Osteoblast (primary cell): ENCODE measurements at regions not wholly inside any gene's neighbourhood (a gene's known extent, or its start where the extent isn't known, plus 50 kb on each side); places are given as distances from the start of the nearest gene placed in this dataset.
"Not testable (repeated sequence)": the region's sequence is repeated elsewhere in the genome, so short reads cannot be mapped to it uniquely, and the experiment has no call there.

Experiments used
- DNase-seq: peaks from one replicate; pipeline ENCODE4 v3.0.0; 2011; ENCODE audit warnings: low spot score, mixed read lengths; ENCODE audit not compliant: insufficient read length; ENCODE audit errors: missing footprints
- H2AFZ ChIP-seq: 2 replicates; pipeline ENCODE4 v1.6.0; 2011; ENCODE audit warnings: mild to moderate bottlenecking, low read length
- H3K27ac ChIP-seq: 2 replicates; pipeline ENCODE4 v1.5.1; 2011; ENCODE audit warnings: mild to moderate bottlenecking, low read depth, low read length, moderate library complexity
- H3K27me3 ChIP-seq: 2 replicates; pipeline ENCODE4 v1.6.0; 2012; ENCODE audit warnings: mild to moderate bottlenecking, control low read depth, inconsistent platforms, low read length, moderate library complexity; ENCODE audit not compliant: insufficient read depth
- H3K36me3 ChIP-seq: 2 replicates; pipeline ENCODE4 v1.5.1; 2011; ENCODE audit warnings: mild to moderate bottlenecking, low read length, control low read depth, moderate library complexity; ENCODE audit not compliant: insufficient read depth
- H3K4me1 ChIP-seq: 2 replicates; pipeline ENCODE4 v1.5.1; 2011; ENCODE audit warnings: mild to moderate bottlenecking, low read length, control low read depth, moderate library complexity; ENCODE audit not compliant: insufficient read depth
- H3K4me2 ChIP-seq: 2 replicates; pipeline ENCODE4 v1.6.0; 2011; ENCODE audit warnings: mild to moderate bottlenecking, low read length; ENCODE audit not compliant: insufficient read depth
- H3K4me3 ChIP-seq: fragments of 200-600 bp; sonication (generic); 3 replicates; pipeline ENCODE4 v1.5.1; 2012; ENCODE audit warnings: mild to moderate bottlenecking, low read length, inconsistent platforms; ENCODE audit not compliant: insufficient read depth
- H3K79me2 ChIP-seq: 2 replicates; pipeline ENCODE4 v1.6.0; 2012; ENCODE audit warnings: mild to moderate bottlenecking, low read length, control low read depth, inconsistent platforms; ENCODE audit not compliant: insufficient read depth
- H3K9me3 ChIP-seq: 2 replicates; pipeline ENCODE4 v1.5.1; 2011; ENCODE audit warnings: low read depth, low read length, control low read depth
- H4K20me1 ChIP-seq: 2 replicates; pipeline ENCODE4 v1.6.0; 2012; ENCODE audit warnings: mild to moderate bottlenecking, low read length, control low read depth; ENCODE audit not compliant: insufficient read depth
- CTCF ChIP-seq: IDR thresholded peaks from 2 replicates; pipeline ENCODE4 v1.5.1; 2011; ENCODE audit warnings: mild to moderate bottlenecking, low read depth, low read length, moderate library complexity; ENCODE audit errors: extremely low read depth

- H3K79me2 ChIP-seq: no peaks in the 10 kb centered on the region
- no peak overlapping the region for H2AFZ ChIP-seq
- no peak overlapping the region for H3K4me2 ChIP-seq
- H3K9me3 ChIP-seq: no peaks in the 10 kb centered on the region
- no peaks in the 10 kb centered on the region for H4K20me1 ChIP-seq
- peaks cover 3% of the 10 kb centered on the region for H3K27me3 ChIP-seq
- H3K4me3 ChIP-seq: no peak overlapping the region
- DNase-seq: no peak
- H3K27ac ChIP-seq: no peak overlapping the region
- no peak for TF ChIP-seq CTCF
- H3K36me3 ChIP-seq: no peaks in the 10 kb centered on the region
- no peaks in the 10 kb centered on the region for H3K4me1 ChIP-seq
Observed at GRCh38 chrX:40389555-40389954, 191.2 kb upstream of the ATP6AP2 start.

GRCh38 chrX:40388441-40388840, 192.3 kb upstream of the ATP6AP2 start:
- no peak overlapping the region for H3K27ac ChIP-seq
- H3K9me3 ChIP-seq: no peaks in the 10 kb centered on the region
- H3K36me3 ChIP-seq: no peaks in the 10 kb centered on the region
- H4K20me1 ChIP-seq: no peaks in the 10 kb centered on the region
- TF ChIP-seq CTCF: no peak
- no peak overlapping the region for H2AFZ ChIP-seq
- H3K4me1 ChIP-seq: no peaks in the 10 kb centered on the region
- DNase-seq: no peak
- H3K79me2 ChIP-seq: no peaks in the 10 kb centered on the region
- H3K4me2 ChIP-seq: no peak overlapping the region
- H3K27me3 ChIP-seq: peaks cover 4% of the 10 kb centered on the region
- no peak overlapping the region for H3K4me3 ChIP-seq

GRCh38 chrX:40387869-40388268, 192.9 kb upstream of the ATP6AP2 start:
- not testable (repeated sequence) for H3K79me2 ChIP-seq, H4K20me1 ChIP-seq, H3K27ac ChIP-seq, DNase-seq, H3K4me3 ChIP-seq, H3K36me3 ChIP-seq, H3K27me3 ChIP-seq, H2AFZ ChIP-seq, H3K4me2 ChIP-seq, H3K4me1 ChIP-seq, H3K9me3 ChIP-seq

- not testable (repeated sequence) for H3K79me2 ChIP-seq, H3K27me3 ChIP-seq, H3K27ac ChIP-seq, H3K4me2 ChIP-seq, H3K9me3 ChIP-seq, DNase-seq, H2AFZ ChIP-seq, H3K36me3 ChIP-seq, H3K4me3 ChIP-seq, H4K20me1 ChIP-seq, H3K4me1 ChIP-seq
Observed at GRCh38 chrX:40387311-40387710, 193.5 kb upstream of the ATP6AP2 start.

GRCh38 chrX:40385682-40386081, 195.1 kb upstream of the ATP6AP2 start:
- peaks cover 6% of the 10 kb centered on the region for H3K27me3 ChIP-seq
- no peak for TF ChIP-seq CTCF
- H2AFZ ChIP-seq: no peak overlapping the region
- no peaks in the 10 kb centered on the region for H3K79me2 ChIP-seq
- H3K4me1 ChIP-seq: no peaks in the 10 kb centered on the region
- H3K4me2 ChIP-seq: no peak overlapping the region
- no peak overlapping the region for H3K27ac ChIP-seq
- H3K36me3 ChIP-seq: no peaks in the 10 kb centered on the region
- no peak overlapping the region for H3K4me3 ChIP-seq
- no peak for DNase-seq
- no peaks in the 10 kb centered on the region for H4K20me1 ChIP-seq
- no peaks in the 10 kb centered on the region for H3K9me3 ChIP-seq
